GM19463 (cell line): ENCODE measurements at regions not wholly inside any gene's neighbourhood (a gene's known extent, or its start where the extent isn't known, plus 50 kb on each side); places are given as distances from the start of the nearest gene placed in this dataset.
"Not testable (repeated sequence)": the region's sequence is repeated elsewhere in the genome, so short reads cannot be mapped to it uniquely, and the experiment has no call there.

Experiments
- ATAC-seq: cut with Tn5 transposase; IDR thresholded peaks from one replicate; pipeline ENCODE4 v1.9.1; 2021; ENCODE audit warnings: mild to moderate bottlenecking, moderate library complexity; ENCODE audit not compliant: unreplicated experiment

GRCh38 chr17:14451729-14452191, 150.9 kb downstream of the HS3ST3B1 start:
- ATAC-seq: no peak

- no peak for ATAC-seq
These were observed 147.9 kb downstream of the HS3ST3B1 start for GRCh38 chr17:14448818-14449217.

- no peak for ATAC-seq
These were observed 145.9 kb downstream of the HS3ST3B1 start for GRCh38 chr17:14446825-14447224.

- ATAC-seq: no peak
These were observed 144.0 kb downstream of the HS3ST3B1 start for GRCh38 chr17:14444915-14445314.

GRCh38 chr17:14442798-14443528, 142.1 kb downstream of the HS3ST3B1 start:
- ATAC-seq: no peak

- ATAC-seq: no peak
These were observed 136.3 kb downstream of the HS3ST3B1 start for GRCh38 chr17:14437176-14437575.

- ATAC-seq: no peak
These were observed 135.4 kb downstream of the HS3ST3B1 start for GRCh38 chr17:14436266-14436665.

GRCh38 chr17:14434506-14434905, 133.6 kb downstream of the HS3ST3B1 start:
- no peak for ATAC-seq

- ATAC-seq: no peak
These were observed 131.2 kb downstream of the HS3ST3B1 start for GRCh38 chr17:14432079-14432478.

GRCh38 chr17:14429084-14429483, 128.2 kb downstream of the HS3ST3B1 start:
- no peak for ATAC-seq

- no peak for ATAC-seq
These were observed 127.8 kb downstream of the HS3ST3B1 start for GRCh38 chr17:14428648-14429029.

- no peak for ATAC-seq
These were observed 127.2 kb downstream of the HS3ST3B1 start for GRCh38 chr17:14427900-14428647.

GRCh38 chr17:14423156-14423555, 122.3 kb downstream of the HS3ST3B1 start:
- ATAC-seq: not testable (repeated sequence)

- no peak for ATAC-seq
These were observed 116.5 kb downstream of the HS3ST3B1 start for GRCh38 chr17:14417336-14417735.

GRCh38 chr17:14409292-14409691, 108.4 kb downstream of the HS3ST3B1 start:
- ATAC-seq: no peak

GRCh38 chr17:14407541-14407940, 106.7 kb downstream of the HS3ST3B1 start:
- no peak for ATAC-seq

- no peak for ATAC-seq
These were observed 104.3 kb downstream of the HS3ST3B1 start for GRCh38 chr17:14405189-14405588.
